HepG2 (cell line): ENCODE measurements at regions not wholly inside any gene's neighbourhood (a gene's known extent, or its start where the extent isn't known, plus 50 kb on each side); places are given as distances from the start of the nearest gene placed in this dataset.

ENCODE experiments used
- ATAC-seq: fragments of 200-7000 bp; cut with Tn5 transposase; 3 replicates; pipeline ENCODE4 v1.9.1; 2020; ENCODE audit warnings: mild to moderate bottlenecking, moderate library complexity
- BruUV-seq: library from RNA; stranded (reverse); fragments of 400-500 nt; replicated peaks from 2 replicates; lab custom pipeline; 2021; lab: Mats Ljungman, UMichigan
- CTCF ChIA-PET: fragments of 300-600 bp; formaldehyde crosslinking; extraction: SDS; loops from one replicate; lab custom pipeline; 2021; ENCODE audit warnings: low total read pairs, inconsistent platforms, low intra/inter-chr PET ratio; lab: Yijun Ruan, JAX
- POLR2A ChIA-PET: fragments of 350-600 bp; sonication (Branson Sonifier 250); formaldehyde crosslinking; loops from one replicate; lab custom pipeline; 2020; ENCODE audit warnings: antibody characterized with exemption, inconsistent platforms; lab: Yijun Ruan, JAX
- DNase-seq: peaks from one replicate; pipeline ENCODE4 v3.0.0-alpha.2; 2015; ENCODE audit warnings: low spot score
- FAIRE-seq: peaks from 3 replicates; lab custom pipeline; 2011; peaks lifted over from hg19 to GRCh38; lab: Jason Lieb, UNC
- H2AFZ ChIP-seq: one replicate; pipeline ENCODE4 v1.6.1; 2011; ENCODE audit warnings: low read length, inconsistent platforms
- H3K27ac ChIP-seq: fragments of 300-600 bp; 3 replicates; pipeline ENCODE4 v1.8.0; 2011; ENCODE audit warnings: mixed run types, mild to moderate bottlenecking, mixed read lengths, low read length, inconsistent platforms; ENCODE audit not compliant: insufficient read depth; ENCODE audit errors: extremely low read length
- H3K27me3 ChIP-seq, 2 experiments: fragments of 200-600 bp in 1 of 2; 2 replicates in 1 of 2; 3 replicates in 1 of 2; pipeline versions ENCODE4 v1.6.0 to v1.8.0; 2011; ENCODE audit warnings: low read length in 2 of 2, mild to moderate bottlenecking in 2 of 2, moderate library complexity in 2 of 2, inconsistent platforms in 1 of 2; ENCODE audit not compliant: insufficient read depth in 2 of 2, control insufficient read depth in 1 of 2
- H3K36me3 ChIP-seq, 2 experiments: fragments of 200-600 bp in 1 of 2; replicated peaks in 1 of 2; 2 replicates in 1 of 2; 3 replicates in 1 of 2; pipeline versions ENCODE4 v1.5.1 to v1.8.0; 2011; ENCODE audit warnings: low read length in 2 of 2, inconsistent platforms in 1 of 2; ENCODE audit not compliant: insufficient read depth in 2 of 2, control insufficient read depth in 1 of 2
- H3K4me1 ChIP-seq: 2 replicates; pipeline ENCODE4 v1.5.1; 2012; ENCODE audit warnings: low read length, inconsistent platforms; ENCODE audit not compliant: insufficient read depth
- H3K4me2 ChIP-seq: 2 replicates; pipeline ENCODE4 v1.6.0; 2011; ENCODE audit warnings: low read depth, low read length, inconsistent platforms
- H3K4me3 ChIP-seq, 3 experiments: fragments of 200-600 bp in 1 of 3; sonication (generic), shearing (Covaris generic) in 1 of 3; replicated peaks in 1 of 3; 2 replicates each; pipeline ENCODE4 v1.5.1; 2011 to 2016; ENCODE audit warnings: low read length in 3 of 3, inconsistent platforms in 2 of 3, low read depth in 2 of 3, mild to moderate bottlenecking in 2 of 3, control low read depth in 1 of 3, mixed read lengths in 1 of 3; ENCODE audit not compliant: insufficient read depth in 1 of 3
- H3K79me2 ChIP-seq: one replicate; pipeline ENCODE4 v1.6.1; 2011; ENCODE audit warnings: low read length, inconsistent platforms; ENCODE audit not compliant: insufficient read depth
- H3K9ac ChIP-seq: 2 replicates; pipeline ENCODE4 v1.6.0; 2011; ENCODE audit warnings: mild to moderate bottlenecking, low read depth, low read length, inconsistent platforms; ENCODE audit not compliant: insufficient read depth
- H3K9me3 ChIP-seq: 2 replicates; pipeline ENCODE4 v1.5.1; 2012; ENCODE audit warnings: mild to moderate bottlenecking, low read length
- H4K20me1 ChIP-seq: 2 replicates; pipeline ENCODE4 v1.6.0; 2011; ENCODE audit warnings: inconsistent platforms, mild to moderate bottlenecking, low read length, moderate library complexity; ENCODE audit not compliant: insufficient read depth
- DBP ChIP-seq: sonication (generic); formaldehyde crosslinking; IDR thresholded peaks from 2 replicates; pipeline ENCODE4 v1.4.0; 2020; ENCODE audit warnings: missing genetic modification reagents; ENCODE audit errors: not compliant biosample characterization
- HBP1 ChIP-seq: IDR thresholded peaks from 2 replicates; pipeline ENCODE4 v1.6.1; 2016; ENCODE audit warnings: low read depth, control low read depth
- HIC2 ChIP-seq: sonication (generic); formaldehyde crosslinking; IDR thresholded peaks from 2 replicates; pipeline ENCODE4 v1.9.0; 2022; ENCODE audit warnings: low read depth, missing genetic modification reagents
- KLF9 ChIP-seq: IDR thresholded peaks from 2 replicates; pipeline ENCODE4 v1.6.1; 2016; ENCODE audit warnings: low read depth
- MAF1 ChIP-seq: sonication (generic); formaldehyde crosslinking; IDR thresholded peaks from 2 replicates; pipeline ENCODE4 v1.5.0; 2020; ENCODE audit warnings: missing genetic modification reagents, borderline replicate concordance
- MXD1 ChIP-seq: sonication (generic); formaldehyde crosslinking; IDR thresholded peaks from 2 replicates; pipeline ENCODE4 v1.4.0; 2020; ENCODE audit warnings: mild to moderate bottlenecking, missing genetic modification reagents
- MXD3 ChIP-seq: IDR thresholded peaks from 2 replicates; pipeline ENCODE4 v1.6.1; 2016; ENCODE audit warnings: mild to moderate bottlenecking, missing biosample characterization, missing genetic modification reagents
- PAWR ChIP-seq: sonication (generic); formaldehyde crosslinking; IDR thresholded peaks from 2 replicates; pipeline ENCODE4 v1.4.0; 2020; ENCODE audit warnings: missing genetic modification reagents, mild to moderate bottlenecking, borderline replicate concordance
- SPEN ChIP-seq: sonication (generic); formaldehyde crosslinking; IDR thresholded peaks from 2 replicates; pipeline ENCODE4 v1.5.1; 2020; ENCODE audit warnings: low read depth, mild to moderate bottlenecking, missing genetic modification reagents
- TFE3 ChIP-seq: IDR thresholded peaks from 2 replicates; pipeline ENCODE4 v1.6.1; 2016
- TP53 ChIP-seq: sonication (generic); formaldehyde crosslinking; conservative IDR thresholded peaks from 2 replicates; pipeline ENCODE4 v1.4.0; 2020; ENCODE audit warnings: missing genetic modification reagents
- ZFP1 ChIP-seq: IDR thresholded peaks from 2 replicates; pipeline ENCODE4 v1.6.1; 2016
- ZNF180 ChIP-seq: sonication (generic); formaldehyde crosslinking; IDR thresholded peaks from 2 replicates; pipeline ENCODE4 v1.4.0; 2020; ENCODE audit warnings: low read depth, missing genetic modification reagents, borderline replicate concordance
- ZNF550 ChIP-seq: sonication (generic); formaldehyde crosslinking; IDR thresholded peaks from 2 replicates; pipeline ENCODE4 v1.4.0; 2020; ENCODE audit warnings: mild to moderate bottlenecking, missing genetic modification reagents, borderline replicate concordance
- ZNF784 ChIP-seq: sonication (generic); formaldehyde crosslinking; IDR thresholded peaks from 2 replicates; pipeline ENCODE4 v1.5.1; 2020; ENCODE audit warnings: missing genetic modification reagents, mild to moderate bottlenecking, borderline replicate concordance
- ZNF841 ChIP-seq: sonication (generic); formaldehyde crosslinking; IDR thresholded peaks from 2 replicates; pipeline ENCODE4 v1.8.1; 2023; ENCODE audit warnings: missing genetic modification reagents, borderline replicate concordance
- ZSCAN20 ChIP-seq: sonication (generic); formaldehyde crosslinking; IDR thresholded peaks from 2 replicates; pipeline ENCODE4 v1.4.0; 2020; ENCODE audit warnings: missing genetic modification reagents, mild to moderate bottlenecking, borderline replicate concordance
- WGBS: methylation state at CpG from one replicate; pipeline ENCODE4 v1.1.6; 2017; ENCODE audit warnings: low lambda C conversion rate; 5-methylcytosine and 5-hydroxymethylcytosine counted together
- in situ Hi-C: cut with HindIII; loops from 2 replicates; pipeline ENCODE4 v1.10.0; 2017; ENCODE audit warnings: low pct_unique_long_range_greater_than_20kb; ENCODE audit not compliant: extremely low pct_ligation_motif_present
- intact Hi-C: fragments of 100-400 bp; cut with micrococcal nuclease; formaldehyde crosslinking; loops from one replicate; pipeline ENCODE4 v1.10.0; 2022; ENCODE audit not compliant: unreplicated experiment

GRCh38 chr9:107176436-107177151, 106.5 kb upstream of the RAD23B start:
- 68% methylated on average over 11 of the region's 12 CpGs for WGBS
- H3K79me2 ChIP-seq = no peaks in the 10 kb centered on the region
- intact Hi-C loops = no loop called here
- H3K4me2 ChIP-seq = no peak overlapping the region
- no peak overlapping the region for H2AFZ ChIP-seq
- H3K4me1 ChIP-seq = no peaks in the 10 kb centered on the region
- BruUV-seq = no TSS peak
- in situ Hi-C loops = no loop called here
- H3K36me3 ChIP-seq = no peaks in the 10 kb centered on the region
- no peaks in the 10 kb centered on the region; a peak in 2 of 5 replicates for H3K27me3 ChIP-seq
- ChIA-PET POLR2A (no interaction called here), CTCF (no interaction called here)
- H3K9me3 ChIP-seq = no peaks in the 10 kb centered on the region
- FAIRE-seq = no peak
- H4K20me1 ChIP-seq = no peaks in the 10 kb centered on the region
- no peak overlapping the region for H3K4me3 ChIP-seq
- H3K9ac ChIP-seq = no peak overlapping the region
- DNase-seq = no peak
- H3K27ac ChIP-seq = no peak overlapping the region
- no peak for ATAC-seq
- TF ChIP-seq ZSCAN20 = no peak
- TF ChIP-seq ZNF784 (CRISPR knock-in tag) = no peak
- no peak for TF ChIP-seq ZFP1
- no peak for TF ChIP-seq SPEN (CRISPR knock-in tag)
- TF ChIP-seq DBP = no peak
- no peak for TF ChIP-seq ZNF841 (CRISPR knock-in tag)
- TF ChIP-seq HBP1 (CRISPR knock-in tag) = no peak
- TF ChIP-seq HIC2 (CRISPR knock-in tag) = no peak
- TF ChIP-seq PAWR (CRISPR knock-in tag) = no peak
- no peak for TF ChIP-seq MAF1
- no peak for TF ChIP-seq TP53
- TF ChIP-seq TFE3 (CRISPR knock-in tag) = no peak
- no peak for TF ChIP-seq ZNF180
- TF ChIP-seq ZNF550 = no peak
- no peak for TF ChIP-seq KLF9 (CRISPR knock-in tag)
- TF ChIP-seq MXD1 = no peak
- TF ChIP-seq MXD3 (CRISPR knock-in tag) = no peak
